HG02642 (cell line): ENCODE measurements at regions not wholly inside any gene's neighbourhood (a gene's known extent, or its start where the extent isn't known, plus 50 kb on each side); places are given as distances from the start of the nearest gene placed in this dataset.
"Not testable (repeated sequence)": the region's sequence is repeated elsewhere in the genome, so short reads cannot be mapped to it uniquely, and the experiment has no call there.

Source experiments
- ATAC-seq: cut with Tn5 transposase; IDR thresholded peaks from one replicate; pipeline ENCODE4 v1.9.1; 2021; ENCODE audit warnings: mild to moderate bottlenecking; ENCODE audit not compliant: unreplicated experiment, poor library complexity

DNA sequence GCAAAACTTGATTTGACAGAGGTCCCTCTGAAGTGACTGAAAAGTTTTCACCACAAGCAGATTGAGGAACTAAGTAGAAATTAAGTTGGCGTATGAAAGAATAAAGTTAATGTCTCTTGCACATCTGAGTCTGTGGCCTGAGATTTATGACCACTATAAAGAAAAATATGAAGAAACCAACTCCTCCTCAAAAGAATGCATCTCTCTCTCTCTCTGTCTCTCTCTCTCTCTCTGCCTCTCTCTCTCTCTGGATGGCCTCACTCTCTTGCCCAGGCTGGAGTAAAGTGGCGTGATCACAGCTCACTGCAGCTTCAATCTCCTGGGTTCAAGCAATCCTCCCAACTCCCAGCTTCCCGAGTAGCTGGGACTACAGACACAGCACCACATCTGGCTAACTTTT is 55.2 kb downstream of the RPL22L1 start:
- no peak for ATAC-seq

DNA sequence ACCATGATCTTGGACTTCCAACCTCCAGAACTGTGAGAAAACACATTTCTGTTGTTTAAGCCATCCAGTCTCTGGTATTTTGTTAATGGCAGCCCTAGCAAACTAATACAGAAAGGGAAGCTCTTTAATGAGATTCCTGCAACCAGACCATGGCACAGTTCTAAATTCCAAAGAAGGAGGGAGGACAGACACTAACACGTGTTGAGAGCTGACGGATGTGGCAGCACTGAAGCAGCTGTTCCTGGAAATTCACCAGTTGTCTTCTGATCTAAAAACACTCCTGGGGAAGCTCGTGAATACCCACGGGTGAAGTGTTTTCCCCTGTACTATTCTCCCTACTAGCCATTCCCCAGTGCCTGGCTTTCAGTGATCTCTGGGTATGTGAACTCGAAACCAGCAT is 56.7 kb downstream of the RPL22L1 start:
- no peak for ATAC-seq

DNA sequence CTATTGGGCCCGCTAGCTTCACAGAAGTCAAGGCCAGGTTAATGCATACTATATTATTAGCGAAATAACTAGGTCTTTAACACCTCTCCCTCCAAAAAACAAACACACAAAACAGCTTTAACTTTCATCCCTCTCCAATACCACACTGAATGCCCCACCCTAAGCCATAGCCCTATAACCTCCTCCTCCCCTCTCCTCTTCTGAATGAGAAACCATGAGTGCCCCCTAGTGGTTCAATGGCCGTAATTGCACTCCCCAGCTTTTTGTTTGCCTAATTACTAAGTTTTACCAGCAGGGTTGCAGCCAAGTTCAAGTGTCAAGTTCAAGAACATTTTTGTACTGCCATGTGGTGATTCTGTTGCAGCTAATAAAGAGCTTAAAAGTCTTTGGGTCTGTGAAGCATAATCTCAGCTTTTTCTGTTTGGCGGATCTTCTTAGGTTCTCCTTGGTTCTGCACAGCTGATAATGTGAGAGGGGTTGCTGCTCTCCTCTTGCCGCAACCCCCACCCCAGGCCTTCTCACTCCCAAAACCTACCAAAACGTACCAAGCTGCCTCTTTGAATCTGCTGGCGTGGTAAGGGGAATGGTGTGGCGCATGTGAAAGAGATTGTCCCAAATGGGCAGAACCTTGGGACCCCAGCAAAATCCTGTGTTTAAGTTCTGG is 57.9 kb downstream of the RPL22L1 start:
- peak; percentile 87 for ATAC-seq

DNA sequence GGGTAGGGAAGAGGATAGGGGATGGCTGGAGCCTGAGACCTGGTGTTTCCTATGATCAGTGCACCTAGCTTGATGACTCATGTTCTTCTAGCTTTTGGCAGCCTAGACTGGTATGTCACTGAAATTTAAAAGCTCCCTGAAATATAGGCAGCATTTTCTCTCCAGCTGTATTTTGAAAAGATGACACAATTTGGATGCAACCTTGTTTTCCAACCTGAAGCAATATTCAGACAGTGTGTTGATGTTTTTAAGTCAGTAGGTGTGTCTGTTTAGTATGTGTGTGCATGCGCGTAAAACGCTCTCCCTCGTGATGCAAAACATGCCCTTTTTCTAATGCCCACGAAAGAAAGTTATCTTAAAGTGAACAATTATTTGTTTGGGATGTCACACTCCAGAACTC is 58.5 kb downstream of the RPL22L1 start:
- ATAC-seq: no peak

- ATAC-seq: no peak
Observed at GRCh38 chr3:170809975-170810357, 60.0 kb downstream of the RPL22L1 start.

- ATAC-seq: no peak
Observed at GRCh38 chr3:170809007-170809974, 60.7 kb downstream of the RPL22L1 start.

DNA sequence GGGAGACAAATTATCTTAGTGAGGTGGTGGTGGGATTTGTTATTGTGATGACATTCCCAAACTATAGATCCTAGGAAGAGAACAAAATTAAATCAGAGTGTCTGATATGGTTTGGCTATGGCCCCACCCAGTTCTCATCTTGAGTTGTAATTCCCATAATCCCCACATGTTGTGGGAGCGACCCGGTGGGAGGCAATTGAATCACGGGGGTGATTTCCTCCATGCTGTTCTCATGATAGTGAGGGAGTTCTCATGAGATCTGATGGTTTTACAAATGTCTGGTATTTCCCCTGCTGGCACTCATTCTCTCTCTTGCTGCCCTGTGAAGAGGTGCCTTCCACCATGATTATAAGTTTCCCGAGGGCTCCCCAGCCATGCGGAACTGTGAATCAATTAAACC is 62.0 kb downstream of the RPL22L1 start:
- no peak for ATAC-seq

DNA sequence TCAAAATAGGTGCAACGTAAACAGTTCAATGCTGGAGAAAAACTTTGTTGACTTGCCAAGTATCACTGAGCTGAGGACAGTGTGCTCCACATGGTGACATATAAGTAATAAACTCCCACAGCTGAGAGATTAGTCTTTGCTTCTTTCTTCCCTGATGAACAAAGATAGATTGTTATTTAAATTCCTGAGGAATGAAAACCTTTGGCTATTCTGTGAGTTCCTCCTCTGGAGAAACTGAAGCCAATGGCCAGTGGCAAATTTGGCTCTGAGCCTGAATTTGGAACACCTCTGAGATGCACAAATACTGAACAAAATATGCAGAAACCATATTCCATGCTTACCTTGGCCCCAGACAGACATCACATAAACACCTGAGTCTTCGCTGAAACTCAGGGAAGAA is 63.3 kb downstream of the RPL22L1 start:
- no peak for ATAC-seq

GRCh38 chr3:170806141-170806540 is 63.9 kb downstream of the RPL22L1 start:
- no peak for ATAC-seq

- not testable (repeated sequence) for ATAC-seq
Observed at GRCh38 chr3:170805296-170805695, 64.7 kb downstream of the RPL22L1 start.

GRCh38 chr3:170804634-170805033 is 65.4 kb downstream of the RPL22L1 start:
- ATAC-seq: not testable (repeated sequence)

DNA sequence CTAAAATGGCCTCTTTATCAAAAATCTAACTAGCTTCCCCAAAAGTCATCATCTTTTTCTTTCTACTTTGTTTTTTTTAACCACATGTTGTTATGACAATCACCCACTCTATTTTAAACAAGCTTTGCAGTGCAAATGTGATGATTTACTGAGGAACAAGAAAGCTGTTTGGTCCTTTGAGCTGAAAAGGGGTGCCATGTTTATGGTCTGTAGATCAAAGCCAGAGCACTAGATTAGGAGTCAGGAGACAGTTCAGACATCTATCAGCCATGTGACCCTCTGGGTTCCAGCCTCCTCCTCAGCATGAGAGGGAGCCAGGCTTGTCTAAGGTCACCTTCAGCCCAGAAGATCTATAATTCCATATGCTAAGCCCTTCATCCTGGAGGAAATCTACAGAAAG is 65.9 kb downstream of the RPL22L1 start:
- ATAC-seq: no peak

DNA sequence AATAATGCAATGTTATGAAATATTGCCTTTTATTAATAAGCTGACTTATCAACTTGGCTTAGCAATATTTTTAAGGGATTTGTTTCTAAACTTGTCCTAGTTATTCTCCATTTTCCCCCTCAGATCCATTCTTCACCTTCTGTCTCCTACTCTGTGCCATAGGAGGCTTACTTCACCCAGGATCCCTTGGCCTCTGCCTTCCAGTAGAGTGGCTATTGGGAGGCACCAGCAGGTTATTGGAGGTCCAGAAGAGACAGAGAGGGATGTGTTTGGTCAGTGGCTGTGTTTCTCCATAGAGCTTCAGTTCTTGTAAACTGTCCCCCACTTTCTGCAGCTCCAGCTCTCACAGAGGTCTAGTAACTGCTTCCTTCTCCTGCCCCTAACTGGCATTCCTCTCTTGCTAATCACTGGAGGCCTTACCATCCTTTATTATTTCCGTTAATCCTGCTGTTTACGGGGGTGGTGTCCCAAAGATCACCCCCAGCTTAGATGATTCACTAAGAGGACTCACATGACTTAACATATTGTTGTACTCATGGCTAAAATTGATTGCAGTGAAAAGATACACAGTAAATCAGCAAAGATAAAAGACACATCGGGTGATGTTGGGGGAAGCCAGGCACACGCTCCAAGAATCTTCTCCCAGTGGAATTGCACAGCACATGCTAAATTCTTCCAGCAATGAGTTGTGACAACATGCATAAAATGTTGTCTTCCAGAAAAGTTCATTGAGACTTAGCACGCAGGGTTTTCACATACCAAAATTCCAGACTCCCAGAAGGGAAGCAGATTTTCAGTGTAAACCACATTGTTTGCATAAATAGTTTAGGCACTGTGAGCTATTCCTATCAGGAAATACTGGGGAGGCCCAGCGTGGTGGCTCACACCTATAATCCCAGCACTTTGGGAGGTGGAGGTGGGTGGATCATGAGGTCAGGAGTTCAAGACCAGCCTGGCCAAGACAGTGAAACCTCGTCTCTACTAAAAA is 67.5 kb downstream of the RPL22L1 start:
- no peak for ATAC-seq

GRCh38 chr3:170801597-170801996 is 68.4 kb downstream of the RPL22L1 start:
- no peak for ATAC-seq

DNA sequence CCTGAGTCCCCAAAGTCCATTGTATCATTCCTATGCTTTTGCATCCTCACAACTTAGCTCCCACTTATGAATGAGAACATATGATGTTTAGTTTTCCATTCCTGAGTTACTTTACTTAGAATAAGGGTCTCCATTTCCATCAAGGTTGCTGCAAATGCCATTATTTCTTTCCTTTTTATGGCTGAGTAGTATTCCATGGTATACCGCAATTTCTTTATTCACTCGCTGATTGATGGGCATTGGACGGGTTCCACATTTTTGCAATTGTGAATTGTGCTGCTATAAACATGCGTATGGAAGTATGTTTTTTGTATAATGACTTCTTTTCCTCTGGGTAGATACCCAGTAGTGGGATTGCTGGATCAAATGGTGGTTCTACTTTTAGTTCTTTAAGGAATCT is 69.7 kb downstream of the RPL22L1 start:
- not testable (repeated sequence) for ATAC-seq

DNA sequence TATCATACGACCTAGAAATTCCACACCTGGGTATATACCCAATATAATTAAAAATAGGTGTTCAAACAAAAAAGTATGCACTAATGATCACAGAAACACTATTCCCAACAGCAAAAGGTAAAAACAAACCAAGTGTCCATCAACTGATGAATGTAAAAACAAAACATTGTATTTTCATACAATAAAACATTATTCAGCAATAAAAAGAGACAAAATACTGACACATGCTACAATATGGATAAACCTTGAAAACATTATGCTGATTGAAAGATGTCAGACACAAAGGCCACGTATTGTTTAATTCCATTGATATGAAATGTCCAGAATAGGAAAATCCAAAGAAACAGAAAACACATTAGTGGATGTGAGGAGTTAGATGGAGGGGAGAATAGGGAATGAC is 71.0 kb downstream of the RPL22L1 start:
- no peak for ATAC-seq

- ATAC-seq: no peak
Observed at GRCh38 chr3:170797685-170798084, 72.3 kb downstream of the RPL22L1 start.

GRCh38 chr3:170792471-170792870 is 77.5 kb downstream of the RPL22L1 start:
- ATAC-seq: no peak

DNA sequence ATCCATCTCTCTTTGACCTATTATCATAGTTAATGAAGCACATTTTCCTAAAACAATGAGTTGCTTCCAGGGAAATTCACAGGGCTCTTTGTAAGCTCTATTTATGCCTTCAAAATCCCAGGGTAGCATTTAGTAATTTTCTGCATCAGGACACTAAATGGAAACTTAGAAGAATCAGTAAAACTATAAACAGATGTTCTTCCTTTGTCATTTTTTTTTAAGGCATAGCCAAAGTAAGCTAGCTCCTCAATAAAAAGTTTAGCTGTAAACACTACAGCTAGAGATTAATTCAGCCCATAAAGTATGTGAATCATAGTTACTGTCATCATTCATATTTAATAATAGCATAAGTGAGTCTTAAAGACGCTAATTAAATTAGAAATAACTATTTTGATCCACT is 79.3 kb downstream of the RPL22L1 start:
- no peak for ATAC-seq

- no peak for ATAC-seq
Observed at GRCh38 chr3:170787464-170787863, 82.5 kb downstream of the RPL22L1 start.
